H9 (cell line): ENCODE measurements at regions not wholly inside any gene's neighbourhood (a gene's known extent, or its start where the extent isn't known, plus 50 kb on each side); places are given as distances from the start of the nearest gene placed in this dataset.

Experiments
- DNase-seq: peaks from one replicate; pipeline ENCODE4 v3.0.0-alpha.2; 2017
- H2AFZ ChIP-seq: one replicate; pipeline ENCODE4 v1.6.1; 2013; ENCODE audit warnings: mild to moderate bottlenecking, low read length, control low read depth, moderate library complexity
- H2AK5ac ChIP-seq: 2 replicates; pipeline ENCODE4 v1.6.1; 2013; ENCODE audit warnings: low read length, control low read depth, mixed read lengths; ENCODE audit not compliant: insufficient read length
- H2BK120ac ChIP-seq: one replicate; pipeline ENCODE4 v1.6.1; 2013; ENCODE audit warnings: low read depth, mild to moderate bottlenecking, low read length, control low read depth, inconsistent platforms; ENCODE audit not compliant: poor library complexity, severe bottlenecking
- H2BK12ac ChIP-seq: 2 replicates; pipeline ENCODE4 v1.6.1; 2013; ENCODE audit warnings: low read length, control low read depth, mixed read lengths, low read depth; ENCODE audit not compliant: insufficient read length
- H2BK15ac ChIP-seq: 2 replicates; pipeline ENCODE4 v1.6.1; 2013; ENCODE audit warnings: low read depth, low read length, control low read depth
- H2BK20ac ChIP-seq: one replicate; pipeline ENCODE4 v1.6.1; 2013; ENCODE audit warnings: low read depth, mild to moderate bottlenecking, low read length, control low read depth, inconsistent platforms; ENCODE audit not compliant: poor library complexity, severe bottlenecking
- H2BK5ac ChIP-seq: 2 replicates; pipeline ENCODE4 v1.6.1; 2013; ENCODE audit warnings: low read length, control low read depth, mixed read lengths; ENCODE audit not compliant: insufficient read length
- H3K14ac ChIP-seq: 2 replicates; pipeline ENCODE4 v1.6.1; 2013; ENCODE audit warnings: low read length, control low read depth; ENCODE audit not compliant: insufficient read depth
- H3K18ac ChIP-seq: 2 replicates; pipeline ENCODE4 v1.6.1; 2013; ENCODE audit warnings: low read depth, mild to moderate bottlenecking, mixed read lengths, low read length, control low read depth; ENCODE audit not compliant: insufficient read length
- H3K23ac ChIP-seq: 2 replicates; pipeline ENCODE4 v1.6.1; 2013; ENCODE audit warnings: low read length, control low read depth, mixed read lengths, low read depth; ENCODE audit not compliant: insufficient read length
- H3K23me2 ChIP-seq: 2 replicates; pipeline ENCODE4 v1.6.1; 2013; ENCODE audit warnings: low read depth, mild to moderate bottlenecking, mixed read lengths, low read length, control low read depth; ENCODE audit not compliant: insufficient read length, poor library complexity, severe bottlenecking
- H3K27ac ChIP-seq: 2 replicates; pipeline ENCODE4 v1.5.1; 2013; ENCODE audit warnings: low read length, control low read depth, mixed read lengths, low read depth; ENCODE audit not compliant: insufficient read length
- H3K27me3 ChIP-seq: 2 replicates; pipeline ENCODE4 v1.6.1; 2013; ENCODE audit warnings: low read length, control low read depth, inconsistent platforms; ENCODE audit not compliant: insufficient read depth
- H3K4ac ChIP-seq: 2 replicates; pipeline ENCODE4 v1.6.1; 2013; ENCODE audit warnings: low read depth, mild to moderate bottlenecking, control low read depth, inconsistent platforms, low read length, moderate library complexity
- H3K4me1 ChIP-seq: 2 replicates; pipeline ENCODE4 v1.6.1; 2013; ENCODE audit warnings: low read length, control low read depth, inconsistent platforms; ENCODE audit not compliant: insufficient read depth
- H3K4me2 ChIP-seq: 2 replicates; pipeline ENCODE4 v1.6.1; 2013; ENCODE audit warnings: low read length, control low read depth, mixed read lengths; ENCODE audit not compliant: insufficient read length, insufficient read depth
- H3K56ac ChIP-seq: 2 replicates; pipeline ENCODE4 v1.6.1; 2013; ENCODE audit warnings: low read depth, mild to moderate bottlenecking, mixed read lengths, low read length, control low read depth; ENCODE audit not compliant: insufficient read length
- H3K79me1 ChIP-seq: 2 replicates; pipeline ENCODE4 v1.6.1; 2013; ENCODE audit warnings: low read depth, mild to moderate bottlenecking, moderate library complexity, low read length, control low read depth, inconsistent platforms; ENCODE audit not compliant: insufficient read depth, poor library complexity, severe bottlenecking
- H3K79me2 ChIP-seq: 2 replicates; pipeline ENCODE4 v1.6.1; 2013; ENCODE audit warnings: low read length, control low read depth, inconsistent platforms; ENCODE audit not compliant: insufficient read depth
- H3K9ac ChIP-seq: 2 replicates; pipeline ENCODE4 v1.6.1; 2013; ENCODE audit warnings: low read length, control low read depth, mixed read lengths; ENCODE audit not compliant: insufficient read length; ENCODE audit errors: extremely low read depth
- H3K9me3 ChIP-seq: one replicate; pipeline ENCODE4 v1.6.1; 2013; ENCODE audit warnings: low read depth, low read length, inconsistent platforms; ENCODE audit not compliant: control insufficient read depth
- H3T11ph ChIP-seq: one replicate; pipeline ENCODE4 v1.6.1; 2013; ENCODE audit warnings: mild to moderate bottlenecking, low read length, control low read depth, inconsistent platforms
- H4K20me1 ChIP-seq: one replicate; pipeline ENCODE4 v1.6.1; 2013; ENCODE audit not compliant: control insufficient read depth, insufficient read length, insufficient read depth
- H4K5ac ChIP-seq: 2 replicates; pipeline ENCODE4 v1.6.1; 2013; ENCODE audit warnings: low read depth, mild to moderate bottlenecking, mixed read lengths, low read length, control low read depth; ENCODE audit not compliant: insufficient read length
- H4K8ac ChIP-seq: replicated peaks from 2 replicates; pipeline ENCODE4 v1.6.1; 2013; ENCODE audit warnings: low read length, control low read depth, mixed read lengths, low read depth; ENCODE audit not compliant: insufficient read length
- H4K91ac ChIP-seq: 2 replicates; pipeline ENCODE4 v1.6.1; 2013; ENCODE audit warnings: low read depth, mild to moderate bottlenecking, moderate library complexity, mixed read lengths, low read length, control low read depth; ENCODE audit not compliant: insufficient read length
- H3K27ac Mint-ChIP-seq, 3 experiments: 2 replicates in 2 of 3; 3 replicates in 1 of 3; pipeline ENCODE4 v1.8.0; 2020 to 2021; ENCODE audit warnings: mixed read lengths in 3 of 3, mild to moderate bottlenecking in 1 of 3, moderate library complexity in 1 of 3
- H3K27me3 Mint-ChIP-seq: 2 replicates; pipeline ENCODE4 v1.8.0; 2021; ENCODE audit warnings: low read depth, mild to moderate bottlenecking, moderate library complexity, mixed read lengths
- H3K36me3 Mint-ChIP-seq, 3 experiments: 2 replicates in 2 of 3; 3 replicates in 1 of 3; pipeline ENCODE4 v1.8.0; 2020 to 2021; ENCODE audit warnings: low read depth in 3 of 3, mixed read lengths in 3 of 3; ENCODE audit not compliant: insufficient read depth in 1 of 3
- H3K4me1 Mint-ChIP-seq, 2 experiments: 2 replicates each; pipeline ENCODE4 v1.8.0; 2020; ENCODE audit warnings: mixed read lengths in 2 of 2
- H3K4me3 Mint-ChIP-seq, 2 experiments: 2 replicates in 1 of 2; 3 replicates in 1 of 2; pipeline ENCODE4 v1.8.0; 2020 to 2021; ENCODE audit warnings: mild to moderate bottlenecking in 2 of 2, mixed read lengths in 2 of 2, moderate library complexity in 1 of 2
- H3K9me3 Mint-ChIP-seq, 2 experiments: 2 replicates in 1 of 2; 3 replicates in 1 of 2; pipeline ENCODE4 v1.8.0; 2020; ENCODE audit warnings: mild to moderate bottlenecking in 2 of 2, mixed read lengths in 2 of 2, moderate library complexity in 1 of 2
- WGBS: extraction: QIAGEN DNeasy Blood & Tissue Kit; methylation state at CpG from one replicate; pipeline ENCODE4 v1.1.7; 2013; ENCODE audit warnings: missing lambda C conversion rate, low lambda C conversion rate, mixed read lengths; ENCODE audit not compliant: insufficient read length; ENCODE audit errors: extremely low coverage; 5-methylcytosine and 5-hydroxymethylcytosine counted together
- TF ChIP-seq, protein P1 (sequence below): fragments of 200-600 bp; sonication (generic); conservative IDR thresholded peaks from 3 replicates; pipeline ENCODE4 v1.8.0; 2021; ENCODE audit warnings: antibody characterized with exemption, mild to moderate bottlenecking

DNA sequence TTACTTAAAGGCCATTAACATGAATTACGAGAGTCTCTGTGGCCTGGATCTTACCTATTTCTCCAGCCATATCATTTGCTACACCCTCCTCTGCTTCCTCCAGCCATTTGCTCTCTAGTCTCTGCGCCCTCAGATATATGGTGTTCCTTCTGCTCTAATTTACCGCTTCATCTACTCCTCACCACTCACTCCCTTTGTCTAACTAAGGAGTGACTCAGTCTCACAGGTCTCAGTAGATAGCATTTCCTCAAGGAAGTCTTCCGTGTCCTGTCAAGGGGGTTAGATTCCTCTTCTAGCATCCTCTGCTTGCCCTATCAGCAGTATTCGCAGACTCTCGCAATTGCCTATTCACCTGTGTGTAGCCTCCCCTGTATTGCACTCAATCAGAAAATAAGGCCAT lies 892.1 kb upstream of the INTU start:
- Histone ChIP-seq H3K4me1 (no peaks in the 10 kb centered on the region), H2BK5ac (no peak overlapping the region), H3T11ph (no peak overlapping the region), H3K27ac (no peak overlapping the region), H4K91ac (no peak overlapping the region), H3K56ac (no peak overlapping the region), H2BK20ac (no peak overlapping the region), H4K5ac (no peak overlapping the region), H3K4me2 (no peak overlapping the region), H4K20me1 (no peaks in the 10 kb centered on the region), H3K4ac (no peak overlapping the region), H3K23me2 (no peaks in the 10 kb centered on the region), H4K8ac (no peak overlapping the region), H3K79me2 (no peaks in the 10 kb centered on the region), H2AFZ (no peak overlapping the region), H2AK5ac (no peak overlapping the region), H3K9ac (no peak overlapping the region), H3K18ac (no peak overlapping the region), H2BK15ac (no peak overlapping the region), H2BK120ac (no peak overlapping the region), H3K23ac (no peak overlapping the region), H3K9me3 (no peaks in the 10 kb centered on the region), H3K79me1 (no peaks in the 10 kb centered on the region), H3K27me3 (no peaks in the 10 kb centered on the region), H3K14ac (no peak overlapping the region), H2BK12ac (no peak overlapping the region)
- Mint-ChIP-seq H3K27ac (no peak overlapping the region), H3K4me1 (no peaks in the 10 kb centered on the region), H3K9me3 (peaks cover 0 to 5% of the 10 kb centered on the region in 2 experiments; a peak in 3 of 5 replicates), H3K4me3 (no peak overlapping the region), H3K36me3 (peaks cover 0 to 4% (median 0%) of the 10 kb centered on the region in 3 experiments; a peak in 1 of 7 replicates), H3K27me3 (no peaks in the 10 kb centered on the region)
- no CpG with 5 or more reads among the region's 6 CpGs for WGBS
- TF ChIP-seq, protein P1, sequence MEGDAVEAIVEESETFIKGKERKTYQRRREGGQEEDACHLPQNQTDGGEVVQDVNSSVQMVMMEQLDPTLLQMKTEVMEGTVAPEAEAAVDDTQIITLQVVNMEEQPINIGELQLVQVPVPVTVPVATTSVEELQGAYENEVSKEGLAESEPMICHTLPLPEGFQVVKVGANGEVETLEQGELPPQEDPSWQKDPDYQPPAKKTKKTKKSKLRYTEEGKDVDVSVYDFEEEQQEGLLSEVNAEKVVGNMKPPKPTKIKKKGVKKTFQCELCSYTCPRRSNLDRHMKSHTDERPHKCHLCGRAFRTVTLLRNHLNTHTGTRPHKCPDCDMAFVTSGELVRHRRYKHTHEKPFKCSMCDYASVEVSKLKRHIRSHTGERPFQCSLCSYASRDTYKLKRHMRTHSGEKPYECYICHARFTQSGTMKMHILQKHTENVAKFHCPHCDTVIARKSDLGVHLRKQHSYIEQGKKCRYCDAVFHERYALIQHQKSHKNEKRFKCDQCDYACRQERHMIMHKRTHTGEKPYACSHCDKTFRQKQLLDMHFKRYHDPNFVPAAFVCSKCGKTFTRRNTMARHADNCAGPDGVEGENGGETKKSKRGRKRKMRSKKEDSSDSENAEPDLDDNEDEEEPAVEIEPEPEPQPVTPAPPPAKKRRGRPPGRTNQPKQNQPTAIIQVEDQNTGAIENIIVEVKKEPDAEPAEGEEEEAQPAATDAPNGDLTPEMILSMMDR = no peak
- no peak for DNase-seq
